HG02970 (cell line): ENCODE measurements at regions not wholly inside any gene's neighbourhood (a gene's known extent, or its start where the extent isn't known, plus 50 kb on each side); places are given as distances from the start of the nearest gene placed in this dataset.

Experiments used
- ATAC-seq: cut with Tn5 transposase; IDR thresholded peaks from one replicate; pipeline ENCODE4 v1.9.1; 2021; ENCODE audit warnings: mild to moderate bottlenecking, moderate library complexity, moderate number of reproducible peaks; ENCODE audit not compliant: unreplicated experiment, low FRiP score

GRCh38 chr5:115414406-115415142 is 118.1 kb upstream of the CCDC112 start:
- no peak for ATAC-seq

GRCh38 chr5:115413651-115414050 is 117.2 kb upstream of the CCDC112 start:
- ATAC-seq, result no peak

- ATAC-seq, result no peak
Measured at GRCh38 chr5:115409094-115409493, 112.6 kb upstream of the CCDC112 start.

- ATAC-seq, result no peak
Measured at GRCh38 chr5:115402822-115403577, 106.5 kb upstream of the CCDC112 start.

GRCh38 chr5:115402092-115402491 is 105.6 kb upstream of the CCDC112 start:
- no peak for ATAC-seq

GRCh38 chr5:115398719-115399118 is 102.3 kb upstream of the CCDC112 start:
- no peak for ATAC-seq

GRCh38 chr5:115396688-115397087 is 100.2 kb upstream of the CCDC112 start:
- no peak for ATAC-seq

- no peak for ATAC-seq
Measured at GRCh38 chr5:115396081-115396480, 99.6 kb upstream of the CCDC112 start.

- ATAC-seq, result no peak
Measured at GRCh38 chr5:115394531-115394930, 98.1 kb upstream of the CCDC112 start.

GRCh38 chr5:115393239-115393638 is 96.8 kb upstream of the CCDC112 start:
- no peak for ATAC-seq

- ATAC-seq, result no peak
Measured at GRCh38 chr5:115392611-115393010, 96.2 kb upstream of the CCDC112 start.

- no peak for ATAC-seq
Measured at GRCh38 chr5:115391780-115392179, 95.3 kb upstream of the CCDC112 start.

GRCh38 chr5:115389799-115390382 is 93.4 kb upstream of the CCDC112 start:
- no peak for ATAC-seq

GRCh38 chr5:115389034-115389798 is 92.8 kb upstream of the CCDC112 start:
- no peak for ATAC-seq

- no peak for ATAC-seq
Measured at GRCh38 chr5:115388240-115388639, 91.8 kb upstream of the CCDC112 start.

- no peak for ATAC-seq
Measured at GRCh38 chr5:115387816-115388215, 91.4 kb upstream of the CCDC112 start.

- no peak for ATAC-seq
Measured at GRCh38 chr5:115386657-115387056, 90.2 kb upstream of the CCDC112 start.

GRCh38 chr5:115384587-115385375 is 88.3 kb upstream of the CCDC112 start:
- no peak for ATAC-seq

- ATAC-seq, result no peak
Measured at GRCh38 chr5:115382989-115383388, 86.5 kb upstream of the CCDC112 start.
